AG08396 (cell line): ENCODE measurements at regions not wholly inside any gene's neighbourhood (a gene's known extent, or its start where the extent isn't known, plus 50 kb on each side); places are given as distances from the start of the nearest gene placed in this dataset.

Source experiments
- DNase-seq: peaks from one replicate; pipeline ENCODE4 v3.0.0; 2012; ENCODE audit warnings: low spot score, mixed read lengths

GRCh38 chrX:36436361-36436760, 516.8 kb downstream of the CFAP47 start:
- no peak for DNase-seq

GRCh38 chrX:36443007-36443406, 523.5 kb downstream of the CFAP47 start:
- no peak for DNase-seq

- DNase-seq: no peak
Observed at GRCh38 chrX:36445566-36445965, 526.0 kb downstream of the CFAP47 start.

DNA sequence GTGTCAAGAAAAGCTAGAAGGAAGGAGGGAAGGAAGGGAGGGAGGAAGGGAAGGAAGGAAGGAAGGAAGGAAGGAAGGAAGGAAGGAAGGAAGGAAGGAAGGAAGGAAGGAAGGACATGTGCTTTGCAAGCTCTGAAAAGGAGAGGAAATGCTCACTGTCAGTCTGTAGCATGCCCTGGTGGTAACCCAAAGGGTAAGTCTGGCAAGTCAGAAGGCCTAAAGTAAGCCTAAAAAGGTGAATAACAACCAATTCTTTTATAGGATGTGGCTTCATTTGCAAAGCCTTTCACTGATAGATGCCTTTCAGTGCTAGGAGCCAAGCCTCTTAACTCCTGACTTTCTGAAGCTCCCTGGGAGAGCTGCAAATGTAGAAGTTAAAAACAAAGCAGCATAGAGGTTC, 542.6 kb downstream of the CFAP47 start:
- DNase-seq: no peak

- no peak for DNase-seq
Observed at GRCh38 chrX:36480441-36480990, 527.6 kb upstream of the FAM47C start.

- DNase-seq: no peak
Observed at GRCh38 chrX:36501169-36501702, 506.9 kb upstream of the FAM47C start.

GRCh38 chrX:36504625-36505024, 503.5 kb upstream of the FAM47C start:
- DNase-seq: no peak

- no peak for DNase-seq
Observed at GRCh38 chrX:36508042-36508441, 500.1 kb upstream of the FAM47C start.

DNA sequence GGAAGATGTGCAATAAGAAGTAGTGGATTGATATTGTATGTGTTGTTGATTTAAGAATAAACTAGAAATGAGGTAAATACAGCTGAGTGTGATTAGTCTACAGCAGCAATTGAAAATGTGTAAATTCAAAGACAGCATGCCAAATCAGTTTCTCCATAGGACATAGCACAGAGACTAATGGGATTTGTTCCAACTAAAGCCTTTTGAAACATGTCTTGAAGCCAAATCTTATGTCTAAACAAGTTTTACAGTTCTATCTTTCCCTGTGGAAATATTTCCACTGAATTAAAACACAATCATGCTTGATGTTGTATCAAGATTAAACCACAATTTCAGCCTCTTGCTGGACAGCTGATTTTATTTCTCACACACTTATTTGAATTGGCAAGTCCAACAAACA, 497.4 kb upstream of the FAM47C start:
- DNase-seq: no peak

- no peak for DNase-seq
Observed at GRCh38 chrX:36528661-36529060, 479.5 kb upstream of the FAM47C start.

GRCh38 chrX:36534900-36535299, 473.3 kb upstream of the FAM47C start:
- DNase-seq: no peak

- DNase-seq: no peak
Observed at GRCh38 chrX:36543499-36543898, 464.7 kb upstream of the FAM47C start.

GRCh38 chrX:36562986-36563385, 445.2 kb upstream of the FAM47C start:
- DNase-seq: no peak

DNA sequence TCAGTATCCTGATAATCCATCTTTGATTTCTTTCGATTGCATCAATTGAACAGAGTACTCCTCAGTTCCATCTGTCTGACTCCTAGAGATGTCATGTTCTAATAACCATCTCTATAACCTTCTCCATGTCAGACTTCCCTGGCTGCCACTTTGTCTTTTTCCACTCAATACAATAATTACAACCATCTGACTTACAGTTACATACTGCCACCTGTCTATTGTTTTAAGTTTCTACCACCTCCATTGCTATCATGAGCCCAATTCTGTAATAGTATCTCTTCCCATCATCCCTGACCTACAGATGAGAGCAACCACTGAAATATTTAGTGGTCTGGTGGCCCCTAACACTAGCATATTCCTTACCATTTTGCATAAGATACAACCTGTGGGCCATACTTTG, 439.2 kb upstream of the FAM47C start:
- DNase-seq: no peak

DNA sequence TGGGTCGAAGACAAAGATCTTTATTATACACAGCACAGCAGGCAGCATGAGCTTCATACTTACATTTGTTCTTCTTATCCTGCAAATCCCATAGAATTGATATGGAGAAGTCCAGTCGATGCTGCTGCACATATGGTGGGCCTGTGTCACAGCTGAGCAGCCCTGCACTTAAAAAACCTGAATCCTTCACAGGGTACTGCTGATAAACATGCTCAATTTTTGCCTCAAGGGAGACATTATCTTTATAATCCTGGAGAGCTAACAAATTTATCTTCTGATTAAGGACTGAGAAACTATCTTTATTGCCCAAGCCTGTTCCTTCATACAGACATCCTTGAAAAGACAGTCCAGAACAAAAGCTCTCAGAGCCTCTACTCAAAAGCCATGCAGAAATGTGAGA, 434.4 kb upstream of the FAM47C start:
- DNase-seq: no peak

DNA sequence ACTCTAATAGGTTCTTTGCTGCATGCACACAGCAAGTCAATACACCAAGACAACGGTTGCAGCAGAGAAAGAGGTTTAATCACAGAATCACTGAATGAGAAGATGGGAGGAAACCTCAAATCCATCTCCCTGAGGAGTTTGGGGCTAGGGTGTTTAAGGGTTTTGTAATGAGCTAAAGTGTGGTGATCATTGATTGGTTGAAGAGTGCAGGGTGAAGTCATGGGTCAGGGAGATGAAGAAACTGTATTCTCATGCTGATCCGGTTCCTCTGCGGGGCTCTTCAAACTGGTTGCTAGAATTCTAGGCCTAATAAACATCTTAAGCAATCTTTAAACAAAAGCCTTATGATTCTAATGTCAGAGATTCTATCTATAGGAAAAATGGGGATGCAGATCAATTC, 432.5 kb upstream of the FAM47C start:
- DNase-seq: no peak

DNA sequence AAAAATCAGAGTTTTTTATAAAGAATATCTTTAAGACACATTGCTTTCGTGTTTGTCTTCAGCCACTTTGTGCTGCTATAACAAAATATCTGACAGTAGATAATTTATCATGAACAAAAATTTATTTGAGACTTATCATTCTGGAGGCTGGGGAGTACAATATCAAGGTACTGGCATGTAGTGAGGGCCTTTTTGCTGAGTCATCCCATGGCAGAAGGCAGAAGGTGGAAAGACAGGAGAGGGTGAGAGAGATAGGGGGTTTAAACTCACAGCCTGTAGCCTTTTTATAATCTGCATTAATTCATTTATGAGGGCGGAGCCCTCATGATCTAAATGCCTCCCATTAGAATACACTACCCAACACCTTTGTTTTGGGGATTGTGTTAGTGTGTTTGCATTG, 431.2 kb upstream of the FAM47C start:
- DNase-seq: no peak

DNA sequence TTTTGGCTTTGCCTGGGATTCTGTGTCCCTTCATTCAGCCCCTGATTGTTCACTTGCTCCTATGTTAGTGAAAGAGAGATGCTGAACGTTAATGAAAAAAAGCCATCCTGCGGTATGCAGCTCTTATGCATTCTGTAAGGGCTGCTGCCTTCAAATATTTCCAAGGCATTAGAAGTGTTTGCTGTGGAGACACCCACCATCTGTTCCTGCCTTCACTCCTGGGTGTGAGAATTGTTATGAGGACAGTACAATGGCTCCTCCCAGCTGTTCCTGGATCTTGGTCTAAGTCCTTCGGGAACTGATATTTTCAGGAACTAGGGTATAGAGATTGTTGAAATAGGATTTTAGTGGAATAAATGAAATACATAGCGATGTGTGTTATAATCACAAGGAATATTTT, 427.1 kb upstream of the FAM47C start:
- DNase-seq: no peak

DNA sequence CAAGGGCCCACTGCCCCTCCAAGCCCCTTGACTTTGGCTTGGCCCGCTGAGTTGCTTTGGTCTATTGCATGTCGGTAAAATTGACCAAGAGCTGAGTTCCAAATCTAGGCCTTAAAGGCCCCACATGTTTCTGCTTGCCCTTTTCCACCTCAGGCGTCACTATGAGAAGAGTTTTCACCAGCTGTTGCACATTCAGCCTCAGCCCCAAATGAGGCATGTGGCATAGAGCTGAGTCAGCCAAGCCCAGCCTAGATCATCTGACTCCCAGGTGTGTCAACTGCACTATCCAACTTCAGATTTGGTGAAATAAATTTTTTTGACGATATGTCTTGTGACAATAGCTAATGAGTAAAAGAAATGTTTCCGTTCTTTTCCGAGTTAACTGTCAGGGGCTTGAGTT, 424.5 kb upstream of the FAM47C start:
- no peak for DNase-seq

DNA sequence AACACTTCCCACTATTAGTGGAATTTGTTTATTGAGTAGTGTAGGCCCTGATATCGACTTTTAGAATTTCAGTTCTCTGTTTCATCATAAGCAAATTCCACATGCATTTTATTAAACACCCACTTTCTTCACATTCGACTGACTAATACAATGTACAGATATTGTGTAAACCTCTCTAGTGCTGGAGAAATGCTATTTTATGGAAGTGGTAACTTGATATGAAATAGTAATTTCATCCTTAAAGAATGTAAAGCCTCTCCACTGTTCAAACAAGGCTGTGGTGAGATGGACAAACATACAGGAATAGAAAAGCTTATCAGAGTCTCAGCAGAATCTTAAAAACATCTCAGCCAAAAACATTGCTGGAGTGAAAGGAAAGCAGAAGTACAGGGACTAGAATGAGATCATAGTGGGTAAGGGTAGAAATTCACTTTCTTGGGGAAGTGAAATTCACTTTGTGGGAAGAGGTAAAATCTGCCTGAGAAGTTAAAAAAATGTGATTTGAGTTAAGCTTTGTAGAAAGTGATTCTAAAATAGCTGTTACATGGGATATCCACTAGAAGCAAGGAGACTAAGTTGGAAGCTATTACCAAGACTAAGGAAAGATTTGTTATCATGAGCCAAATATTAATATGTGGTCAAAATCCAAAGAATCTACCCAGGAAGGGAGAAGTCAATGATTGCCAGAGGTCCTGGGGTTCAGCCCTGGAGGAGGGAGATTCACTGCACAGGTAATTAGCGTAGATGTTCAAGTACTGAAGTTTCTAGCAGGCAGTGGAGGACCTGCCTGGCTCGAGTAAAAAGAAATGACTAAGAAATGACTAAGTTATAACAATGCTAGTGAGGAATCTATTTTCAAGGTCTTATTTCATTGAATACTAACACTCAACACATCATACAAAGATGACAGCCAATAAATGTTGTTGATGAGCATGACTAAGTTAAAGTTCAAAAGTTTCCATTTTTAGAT, 398.3 kb upstream of the FAM47C start:
- no peak for DNase-seq

GRCh38 chrX:36626898-36627297, 381.3 kb upstream of the FAM47C start:
- DNase-seq: no peak

GRCh38 chrX:36640232-36640631, 367.9 kb upstream of the FAM47C start:
- no peak for DNase-seq

- DNase-seq: no peak
Observed at GRCh38 chrX:36642052-36642451, 366.1 kb upstream of the FAM47C start.
